Tibial artery (tissue), 4 donors: ENCODE measurements at regions not wholly inside any gene's neighbourhood (a gene's known extent, or its start where the extent isn't known, plus 50 kb on each side); places are given as distances from the start of the nearest gene placed in this dataset.

ENCODE experiments used
- DNase-seq, 2 donors: peaks; one replicate each; pipeline ENCODE4 v3.0.0-alpha.2; 2019
- H3K27ac ChIP-seq, 2 donors: fragments of 200-600 bp; sonication (generic) in 1 of 2; 1 replicate in 1 of 2; 2 replicates in 1 of 2; pipeline ENCODE4 v1.5.1; 2018 to 2019; ENCODE audit warnings: mild to moderate bottlenecking in 1 of 2
- H3K27me3 ChIP-seq, 2 donors: fragments of 200-600 bp; sonication (generic) in 1 of 2; one replicate each; pipeline versions ENCODE4 v1.5.1 to v1.6.0; 2016 to 2019
- H3K36me3 ChIP-seq, 3 donors: fragments of 200-600 bp; sonication (generic) in 2 of 3; one replicate each; pipeline ENCODE4 v1.5.1; 2016 to 2019; ENCODE audit warnings: mild to moderate bottlenecking in 2 of 3
- H3K4me1 ChIP-seq, 4 donors: fragments of 200-600 bp; sonication (generic) in 2 of 4; 1 replicate in 3 of 4; 2 replicates in 1 of 4; pipeline ENCODE4 v1.5.1; 2016 to 2019
- H3K4me3 ChIP-seq, 2 donors: fragments of 200-600 bp; sonication (generic) in 1 of 2; 1 replicate in 1 of 2; 2 replicates in 1 of 2; pipeline ENCODE4 v1.5.1; 2018 to 2019; ENCODE audit warnings: mild to moderate bottlenecking in 2 of 2
- H3K9me3 ChIP-seq, 3 donors: fragments of 200-600 bp; sonication (generic) in 1 of 3; one replicate each; pipeline ENCODE4 v1.5.1; 2016 to 2019
- CTCF ChIP-seq, 2 experiments: fragments of 200-600 bp in 1 of 2; fragments of 450-650 bp in 1 of 2; IDR thresholded peaks; one replicate each; pipeline ENCODE4 v1.5.1; 2017 to 2019; ENCODE audit warnings: antibody characterized with exemption in 2 of 2, mild to moderate bottlenecking in 1 of 2, moderate library complexity in 1 of 2
- intact Hi-C: fragments of 100-400 bp; cut with DNase I; formaldehyde crosslinking; loops from one replicate; pipeline ENCODE4 v1.15.0; 2023; ENCODE audit warnings: low total_unique reads

GRCh38 chr11:91591021-91591420 is 633.6 kb upstream of the FAT3 start:
- Histone ChIP-seq H3K36me3 (no peaks in the 10 kb centered on the region), H3K27ac (no peak overlapping the region), H3K27me3 (no peaks in the 10 kb centered on the region), H3K9me3 (peaks cover 3 to 12% (median 9%) of the 10 kb centered on the region in 3 donors), H3K4me1 (no peaks in the 10 kb centered on the region), H3K4me3 (no peak overlapping the region)
- TF ChIP-seq CTCF (IDR thresholded peaks at IDR 0.05) = no peak
- intact Hi-C loops = loop anchor here (5.0 kb wide), 1 partner anchor 364 kb away; no protein-coding TSS in a partner anchor
- no peak for DNase-seq

- H3K9me3 ChIP-seq = peaks cover under 1 to 5% (median 1%) of the 10 kb centered on the region in 3 donors
- TF ChIP-seq CTCF (IDR thresholded peaks at IDR 0.05) = no peak
- no peaks in the 10 kb centered on the region for H3K4me1 ChIP-seq
- no peak overlapping the region for H3K4me3 ChIP-seq
- H3K36me3 ChIP-seq = no peaks in the 10 kb centered on the region
- H3K27ac ChIP-seq = no peak overlapping the region
- intact Hi-C loops = no loop called here
- no peaks in the 10 kb centered on the region for H3K27me3 ChIP-seq
- DNase-seq = no peak
These were observed 637.5 kb upstream of the FAT3 start for GRCh38 chr11:91587131-91587530.

- Histone ChIP-seq H3K27ac (no peak overlapping the region), H3K9me3 (no peaks in the 10 kb centered on the region), H3K4me1 (no peaks in the 10 kb centered on the region), H3K4me3 (no peak overlapping the region), H3K36me3 (no peaks in the 10 kb centered on the region), H3K27me3 (no peaks in the 10 kb centered on the region)
- DNase-seq = no peak
- no peak for TF ChIP-seq CTCF (IDR thresholded peaks at IDR 0.05)
- intact Hi-C loops = no loop called here
These were observed 639.4 kb upstream of the FAT3 start for GRCh38 chr11:91585035-91585801.

- DNase-seq = no peak
- Histone ChIP-seq H3K36me3 (no peaks in the 10 kb centered on the region), H3K4me3 (no peak overlapping the region), H3K4me1 (no peaks in the 10 kb centered on the region), H3K27me3 (no peaks in the 10 kb centered on the region), H3K27ac (no peak overlapping the region), H3K9me3 (no peaks in the 10 kb centered on the region)
- intact Hi-C loops = no loop called here
- TF ChIP-seq CTCF (IDR thresholded peaks at IDR 0.05) = no peak
These were observed 661.4 kb upstream of the FAT3 start for GRCh38 chr11:91563176-91563575.

- no peak for DNase-seq
- no peaks in the 10 kb centered on the region for H3K4me1 ChIP-seq
- no peak overlapping the region for H3K27ac ChIP-seq
- H3K36me3 ChIP-seq = no peaks in the 10 kb centered on the region
- H3K9me3 ChIP-seq = no peaks in the 10 kb centered on the region
- TF ChIP-seq CTCF (IDR thresholded peaks at IDR 0.05) = no peak
- intact Hi-C loops = no loop called here
- no peaks in the 10 kb centered on the region for H3K27me3 ChIP-seq
- no peak overlapping the region for H3K4me3 ChIP-seq
These were observed 664.2 kb upstream of the FAT3 start for GRCh38 chr11:91560434-91560833.
